AG09319 (cell line): ENCODE measurements at regions not wholly inside any gene's neighbourhood (a gene's known extent, or its start where the extent isn't known, plus 50 kb on each side); places are given as distances from the start of the nearest gene placed in this dataset.
"Not testable (repeated sequence)": the region's sequence is repeated elsewhere in the genome, so short reads cannot be mapped to it uniquely, and the experiment has no call there.

Experiments
- DNase-seq: peaks from one replicate; pipeline ENCODE4 v3.0.0-alpha.2; 2010; ENCODE audit warnings: low read depth; ENCODE audit errors: extremely low read depth
- CTCF ChIP-seq: IDR thresholded peaks from 2 replicates; pipeline ENCODE4 v1.5.1; 2011; ENCODE audit warnings: low read depth, mild to moderate bottlenecking, inconsistent platforms, low read length, moderate library complexity

GRCh38 chr22:26933105-26933590 lies 275.8 kb downstream of the MIAT start:
- no peak for TF ChIP-seq CTCF
- no peak for DNase-seq

GRCh38 chr22:26937213-26937612 lies 279.8 kb downstream of the MIAT start:
- DNase-seq: no peak
- TF ChIP-seq CTCF: no peak

- TF ChIP-seq CTCF: no peak
- DNase-seq: no peak
Measured at GRCh38 chr22:26939466-26939865, 282.1 kb downstream of the MIAT start.

- DNase-seq: no peak
Measured at GRCh38 chr22:26941896-26942636, 284.7 kb downstream of the MIAT start.

GRCh38 chr22:26942637-26942957 lies 285.2 kb downstream of the MIAT start:
- DNase-seq: no peak

More at GRCh38 chr22:26941896-26942636, 284.7 kb downstream of the MIAT start:
- TF ChIP-seq CTCF: no peak

GRCh38 chr22:26945565-26945964 lies 288.2 kb downstream of the MIAT start:
- no peak for DNase-seq
- no peak for TF ChIP-seq CTCF

More at GRCh38 chr22:26942637-26942957, 285.2 kb downstream of the MIAT start:
- TF ChIP-seq CTCF: no peak

GRCh38 chr22:26949193-26949592 lies 291.8 kb downstream of the MIAT start:
- DNase-seq: no peak
- no peak for TF ChIP-seq CTCF

- DNase-seq: not testable (repeated sequence)
Measured at GRCh38 chr22:26951139-26951538, 293.8 kb downstream of the MIAT start.
